IMR-90 (cell line): ENCODE measurements at regions not wholly inside any gene's neighbourhood (a gene's known extent, or its start where the extent isn't known, plus 50 kb on each side); places are given as distances from the start of the nearest gene placed in this dataset.

Experiments used
- ATAC-seq: fragments of 200-7000 bp; cut with Tn5 transposase; 2 replicates; pipeline ENCODE4 v1.9.1; 2020; ENCODE audit warnings: low read depth, mild to moderate bottlenecking, moderate library complexity
- BruUV-seq: library from RNA; stranded (reverse); fragments of 400-500 nt; replicated peaks from 2 replicates; lab custom pipeline; 2021; lab: Mats Ljungman, UMichigan
- CTCF ChIA-PET: fragments of 300-600 bp; formaldehyde crosslinking; extraction: SDS; loops from one replicate; lab custom pipeline; 2021; ENCODE audit warnings: antibody characterized with exemption; lab: Yijun Ruan, JAX
- POLR2A ChIA-PET: fragments of 300-600 bp; sonication (Branson Sonifier 250); formaldehyde crosslinking; loops from one replicate; lab custom pipeline; 2022; ENCODE audit warnings: antibody characterized with exemption; ENCODE audit not compliant: unreplicated experiment; lab: Charles Lee
- DNase-seq: peaks from one replicate; pipeline ENCODE4 v3.0.0; 2013
- H2AFZ ChIP-seq: replicated peaks from 2 replicates; pipeline ENCODE3; 2013; ENCODE audit warnings: low read length, mild to moderate bottlenecking; ENCODE audit not compliant: poor library complexity
- H2AK5ac ChIP-seq: 2 replicates; pipeline ENCODE4 v1.6.1; 2013; ENCODE audit warnings: low read depth, low read length, inconsistent platforms
- H2AK9ac ChIP-seq: replicated peaks from 2 replicates; pipeline ENCODE3; 2013; ENCODE audit warnings: mild to moderate bottlenecking, low read depth, low read length, moderate library complexity; ENCODE audit not compliant: poor library complexity
- H2BK120ac ChIP-seq: 2 replicates; pipeline ENCODE4 v1.6.1; 2013; ENCODE audit warnings: low read depth, low read length, inconsistent platforms
- H2BK15ac ChIP-seq: 3 replicates; pipeline ENCODE4 v1.6.1; 2013; ENCODE audit warnings: low read depth, low read length, inconsistent platforms
- H2BK20ac ChIP-seq: 2 replicates; pipeline ENCODE4 v1.6.1; 2013; ENCODE audit warnings: low read depth, mild to moderate bottlenecking, inconsistent platforms, low read length, moderate library complexity
- H2BK5ac ChIP-seq: 2 replicates; pipeline ENCODE4 v1.6.1; 2013; ENCODE audit warnings: mild to moderate bottlenecking, low read depth, low read length, inconsistent platforms; ENCODE audit not compliant: poor library complexity, severe bottlenecking
- H3K14ac ChIP-seq: replicated peaks from 2 replicates; pipeline ENCODE4 v1.6.1; 2013; ENCODE audit warnings: low read depth, low read length, inconsistent platforms
- H3K18ac ChIP-seq: 2 replicates; pipeline ENCODE4 v1.6.1; 2013; ENCODE audit warnings: low read depth, low read length, control low read depth
- H3K23ac ChIP-seq: 2 replicates; pipeline ENCODE4 v1.6.1; 2013; ENCODE audit warnings: low read depth, low read length, inconsistent platforms
- H3K27ac ChIP-seq: 2 replicates; pipeline ENCODE4 v1.5.1; 2013; ENCODE audit warnings: mild to moderate bottlenecking, control low read depth, low read length; ENCODE audit not compliant: insufficient read depth
- H3K27me3 ChIP-seq: 2 replicates; pipeline ENCODE4 v1.6.1; 2013; ENCODE audit warnings: low read length; ENCODE audit not compliant: control insufficient read depth, insufficient read depth
- H3K36me3 ChIP-seq: 2 replicates; pipeline ENCODE4 v1.6.1; 2013; ENCODE audit warnings: low read length, mixed read lengths; ENCODE audit not compliant: control insufficient read depth, insufficient read depth
- H3K4ac ChIP-seq: 2 replicates; pipeline ENCODE4 v1.6.1; 2013; ENCODE audit warnings: low read depth, low read length, inconsistent platforms
- H3K4me1 ChIP-seq: 2 replicates; pipeline ENCODE4 v1.6.1; 2013; ENCODE audit warnings: low read length, mixed read lengths; ENCODE audit not compliant: control insufficient read depth, insufficient read depth
- H3K4me2 ChIP-seq: 2 replicates; pipeline ENCODE4 v1.6.1; 2013; ENCODE audit warnings: low read depth, mild to moderate bottlenecking, control low read depth, low read length, moderate library complexity
- H3K4me3 ChIP-seq: 2 replicates; pipeline ENCODE4 v1.5.1; 2013; ENCODE audit warnings: low read depth, mild to moderate bottlenecking, control low read depth, low read length, moderate library complexity; ENCODE audit not compliant: insufficient read depth
- H3K56ac ChIP-seq: 2 replicates; pipeline ENCODE4 v1.6.1; 2013; ENCODE audit warnings: low read length, inconsistent platforms; ENCODE audit not compliant: insufficient read depth; ENCODE audit errors: extremely low read depth
- H3K79me1 ChIP-seq, 2 experiments: 2 replicates each; pipeline ENCODE4 v1.6.1; 2013; ENCODE audit warnings: low read length in 2 of 2, inconsistent platforms in 1 of 2, low read depth in 1 of 2
- H3K9ac ChIP-seq: 2 replicates; pipeline ENCODE4 v1.6.1; 2013; ENCODE audit warnings: low read depth, low read length, control low read depth
- H3K9me1 ChIP-seq: 2 replicates; pipeline ENCODE4 v1.6.1; 2013; ENCODE audit warnings: low read length, inconsistent platforms; ENCODE audit not compliant: insufficient read depth
- H3K9me3 ChIP-seq: 2 replicates; pipeline ENCODE4 v1.6.1; 2013; ENCODE audit warnings: low read length; ENCODE audit not compliant: control insufficient read depth, insufficient read depth
- H4K20me1 ChIP-seq: 2 replicates; pipeline ENCODE4 v1.6.1; 2013; ENCODE audit warnings: low read length, inconsistent platforms; ENCODE audit not compliant: insufficient read depth
- H4K5ac ChIP-seq: 2 replicates; pipeline ENCODE4 v1.6.1; 2013; ENCODE audit warnings: mild to moderate bottlenecking, low read depth, low read length, control low read depth
- H4K8ac ChIP-seq, 2 experiments: 2 replicates each; pipeline ENCODE4 v1.6.1; 2013; ENCODE audit warnings: low read depth in 2 of 2, low read length in 2 of 2, control low read depth in 1 of 2, inconsistent platforms in 1 of 2
- H4K91ac ChIP-seq: 2 replicates; pipeline ENCODE4 v1.6.1; 2013; ENCODE audit warnings: low read depth, low read length, inconsistent platforms; ENCODE audit not compliant: insufficient read depth
- BHLHE40 ChIP-seq: fragments of 150-350 bp; IDR thresholded peaks from 2 replicates; pipeline ENCODE4 v1.6.1; 2016; ENCODE audit warnings: mild to moderate bottlenecking, low read depth, low read length
- CEBPB ChIP-seq: IDR thresholded peaks from 2 replicates; pipeline ENCODE4 v1.6.1; 2012; ENCODE audit warnings: low read depth, low read length, improper control_type of control experiment
- CHD1 ChIP-seq: IDR thresholded peaks from 2 replicates; pipeline ENCODE4 v1.6.1; 2012; ENCODE audit warnings: low read depth, low read length, improper control_type of control experiment
- CTCF ChIP-seq: conservative IDR thresholded peaks from 2 replicates; pipeline ENCODE4 v1.5.1; 2012; ENCODE audit warnings: mild to moderate bottlenecking, low read depth, low read length, improper control_type of control experiment
- MAFK ChIP-seq: IDR thresholded peaks from 2 replicates; pipeline ENCODE4 v1.6.1; 2012; ENCODE audit warnings: low read depth, low read length, improper control_type of control experiment
- MXI1 ChIP-seq: IDR thresholded peaks from 2 replicates; pipeline ENCODE4 v1.6.1; 2012; ENCODE audit warnings: low read depth, mild to moderate bottlenecking, low read length, moderate library complexity, borderline replicate concordance
- NFE2L2 ChIP-seq: fragments of 150-350 bp; IDR thresholded peaks from 2 replicates; pipeline ENCODE4 v1.6.1; 2016; ENCODE audit warnings: low read depth, mild to moderate bottlenecking, low read length
- POLR2A ChIP-seq: IDR thresholded peaks from 2 replicates; pipeline ENCODE4 v1.6.1; 2012; ENCODE audit warnings: mild to moderate bottlenecking, low read depth, low read length
- RCOR1 ChIP-seq: IDR thresholded peaks from 2 replicates; pipeline ENCODE4 v1.6.1; 2012; ENCODE audit warnings: mild to moderate bottlenecking, low read length, improper control_type of control experiment; ENCODE audit not compliant: insufficient replicate concordance
- RFX5 ChIP-seq: IDR thresholded peaks from 2 replicates; pipeline ENCODE4 v1.8.0; 2012; ENCODE audit warnings: low read depth, mild to moderate bottlenecking, low read length, moderate library complexity
- SMC3 ChIP-seq: fragments of 150-350 bp; IDR thresholded peaks from 2 replicates; pipeline ENCODE4 v1.6.1; 2016; ENCODE audit warnings: low read depth, mild to moderate bottlenecking, antibody characterized with exemption, low read length, moderate library complexity
- WGBS, 2 experiments: methylation state at CpG; one replicate each; pipeline versions ENCODE4 v1.1.5 to v1.1.7; 2013; ENCODE audit warnings: missing lambda C conversion rate in 2 of 2; ENCODE audit not compliant: insufficient read length in 1 of 2; ENCODE audit errors: extremely low coverage in 2 of 2; 5-methylcytosine and 5-hydroxymethylcytosine counted together
- dilution Hi-C: fragments of 300-500 bp; cut with HindIII; formaldehyde crosslinking; loops from one replicate; pipeline ENCODE4 v1.14.3; 2018; ENCODE audit warnings: low sequenced_read_pairs; ENCODE audit not compliant: unreplicated experiment
- in situ Hi-C: fragments of 300-500 bp; cut with MboI; formaldehyde crosslinking; loops from 3 replicates; pipeline ENCODE4 v1.14.3; 2019; ENCODE audit warnings: low sequenced_read_pairs, inconsistent platforms, mixed read lengths
- intact Hi-C: fragments of 100-400 bp; cut with micrococcal nuclease; formaldehyde crosslinking; loops from 2 replicates; pipeline ENCODE4 v1.10.0; 2022
- TF ChIP-seq, protein P1 (sequence below): fragments of 150-350 bp; IDR thresholded peaks from 2 replicates; pipeline ENCODE4 v1.6.1; 2016; ENCODE audit warnings: low read depth, mild to moderate bottlenecking, low read length, moderate library complexity, borderline replicate concordance
- TF ChIP-seq, protein P2 (sequence below): fragments of 150-350 bp; IDR thresholded peaks from 2 replicates; pipeline ENCODE4 v1.6.1; 2017; ENCODE audit warnings: mild to moderate bottlenecking, antibody characterized with exemption, low read length, low read depth

DNA sequence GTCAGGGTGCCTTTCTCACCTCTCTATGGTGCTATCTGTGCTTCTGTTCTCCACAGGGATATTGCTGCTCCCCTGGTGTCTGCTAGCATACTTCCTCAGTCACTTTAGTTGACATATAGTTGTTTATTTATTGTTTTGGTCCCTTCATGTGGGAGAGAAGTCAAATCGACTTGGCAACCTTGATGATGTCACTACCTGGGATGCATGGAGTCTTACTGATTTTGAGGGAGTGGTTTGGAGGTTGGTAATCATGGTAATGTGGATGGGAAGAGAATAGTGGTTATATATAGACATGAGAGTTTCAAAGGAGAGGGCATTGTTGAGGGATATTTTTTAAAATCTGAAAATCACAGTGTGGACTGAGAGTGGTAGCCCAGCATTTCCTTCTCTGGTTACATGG is 73.6 kb upstream of the FBXO33 start:
- H2AK5ac ChIP-seq: no peak overlapping the region
- no peak overlapping the region for H2BK120ac ChIP-seq
- no peaks in the 10 kb centered on the region for H3K4me1 ChIP-seq
- no peak overlapping the region for H3K4ac ChIP-seq
- H2AK9ac ChIP-seq: no peak overlapping the region
- no peak overlapping the region for H2BK15ac ChIP-seq
- dilution Hi-C loops: no loop called here
- peaks cover 6% of the 10 kb centered on the region; the same call in 1 of the 2 replicates for H3K9me3 ChIP-seq
- ChIA-PET CTCF (no interaction called here), POLR2A (no interaction called here)
- TF ChIP-seq MXI1: no peak
- TF ChIP-seq SMC3: no peak
- no peak for TF ChIP-seq NFE2L2
- TF ChIP-seq RCOR1: no peak
- TF ChIP-seq MAFK: no peak
- TF ChIP-seq, protein P1, sequence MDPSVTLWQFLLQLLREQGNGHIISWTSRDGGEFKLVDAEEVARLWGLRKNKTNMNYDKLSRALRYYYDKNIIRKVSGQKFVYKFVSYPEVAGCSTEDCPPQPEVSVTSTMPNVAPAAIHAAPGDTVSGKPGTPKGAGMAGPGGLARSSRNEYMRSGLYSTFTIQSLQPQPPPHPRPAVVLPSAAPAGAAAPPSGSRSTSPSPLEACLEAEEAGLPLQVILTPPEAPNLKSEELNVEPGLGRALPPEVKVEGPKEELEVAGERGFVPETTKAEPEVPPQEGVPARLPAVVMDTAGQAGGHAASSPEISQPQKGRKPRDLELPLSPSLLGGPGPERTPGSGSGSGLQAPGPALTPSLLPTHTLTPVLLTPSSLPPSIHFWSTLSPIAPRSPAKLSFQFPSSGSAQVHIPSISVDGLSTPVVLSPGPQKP: no peak
- no peak for TF ChIP-seq RFX5
- no peak for TF ChIP-seq CHD1
- no peak for TF ChIP-seq CEBPB
- TF ChIP-seq, protein P2, sequence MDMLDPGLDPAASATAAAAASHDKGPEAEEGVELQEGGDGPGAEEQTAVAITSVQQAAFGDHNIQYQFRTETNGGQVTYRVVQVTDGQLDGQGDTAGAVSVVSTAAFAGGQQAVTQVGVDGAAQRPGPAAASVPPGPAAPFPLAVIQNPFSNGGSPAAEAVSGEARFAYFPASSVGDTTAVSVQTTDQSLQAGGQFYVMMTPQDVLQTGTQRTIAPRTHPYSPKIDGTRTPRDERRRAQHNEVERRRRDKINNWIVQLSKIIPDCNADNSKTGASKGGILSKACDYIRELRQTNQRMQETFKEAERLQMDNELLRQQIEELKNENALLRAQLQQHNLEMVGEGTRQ: no peak
- TF ChIP-seq BHLHE40: no peak
- TF ChIP-seq POLR2A: no peak
- TF ChIP-seq CTCF: no peak
- no peak overlapping the region for H3K23ac ChIP-seq
- H2BK5ac ChIP-seq: no peak overlapping the region
- no peak overlapping the region for H4K5ac ChIP-seq
- no peak overlapping the region for H3K4me3 ChIP-seq
- H3K9ac ChIP-seq: no peak overlapping the region
- no peaks in the 10 kb centered on the region for H3K79me1 ChIP-seq
- no peak overlapping the region for H3K56ac ChIP-seq
- H3K14ac ChIP-seq: no peak overlapping the region
- no peak overlapping the region for H4K91ac ChIP-seq
- BruUV-seq: no TSS peak
- no peaks in the 10 kb centered on the region for H4K20me1 ChIP-seq
- H4K8ac ChIP-seq: no peak overlapping the region
- no peak for ATAC-seq
- H3K9me1 ChIP-seq: no peaks in the 10 kb centered on the region
- no peak overlapping the region for H3K27ac ChIP-seq
- no peak overlapping the region for H2AFZ ChIP-seq
- H3K18ac ChIP-seq: no peak overlapping the region
- DNase-seq: no peak
- H3K4me2 ChIP-seq: no peak overlapping the region
- H2BK20ac ChIP-seq: no peak overlapping the region
- intact Hi-C loops: no loop called here
- in situ Hi-C loops: no loop called here
- H3K36me3 ChIP-seq: no peaks in the 10 kb centered on the region
- no peaks in the 10 kb centered on the region for H3K27me3 ChIP-seq
- no CpG with 5 or more reads among the region's 1 CpG for WGBS, 2 experiments
